ENCODE measurements at regions not wholly inside any gene's neighbourhood (a gene's known extent, or its start where the extent isn't known, plus 50 kb on each side); places are given as distances from the start of the nearest gene placed in this dataset.
"Not testable (repeated sequence)": the region's sequence is repeated elsewhere in the genome, so short reads cannot be mapped to it uniquely, and the experiment has no call there.

DNA sequence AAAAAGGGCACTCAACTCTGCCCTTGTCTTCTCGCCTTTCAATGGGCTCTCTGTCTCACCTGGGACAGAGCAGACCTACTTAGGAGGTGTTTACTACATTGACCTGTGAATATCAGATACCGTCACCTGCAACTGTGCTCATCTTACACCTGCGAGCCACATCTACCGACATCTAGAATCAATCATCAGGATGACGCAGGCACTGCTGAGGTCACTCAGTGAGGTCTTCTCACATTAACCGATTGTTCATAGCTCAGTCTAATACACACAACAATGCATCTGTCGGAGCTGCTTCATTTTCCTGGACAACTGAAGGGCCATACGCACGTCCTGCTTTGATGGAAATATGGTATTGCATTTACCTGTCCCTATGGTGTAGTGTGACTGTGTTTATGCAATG lies 211.9 kb downstream of the FGF9 start:
- DNase-seq, result no peak

DNA sequence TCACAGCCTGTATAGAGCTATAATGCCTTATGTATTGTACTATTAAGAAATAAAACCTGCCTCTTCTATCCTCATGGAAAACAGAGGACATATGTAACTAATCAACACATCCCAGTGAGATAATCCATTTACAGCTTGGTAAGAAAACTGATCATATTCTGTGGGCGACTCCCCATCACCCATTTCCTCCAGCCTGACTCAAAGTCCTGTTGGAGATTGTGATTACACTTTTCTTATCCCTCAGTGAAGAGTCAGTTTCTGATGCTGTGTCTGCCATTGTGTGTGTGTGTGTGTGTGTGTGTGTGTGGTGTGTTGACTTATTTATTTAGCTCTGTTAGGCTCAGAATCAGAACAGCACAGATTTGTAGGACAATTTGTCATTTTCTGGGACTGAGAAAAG lies 212.8 kb downstream of the FGF9 start:
- no peak for DNase-seq

DNA sequence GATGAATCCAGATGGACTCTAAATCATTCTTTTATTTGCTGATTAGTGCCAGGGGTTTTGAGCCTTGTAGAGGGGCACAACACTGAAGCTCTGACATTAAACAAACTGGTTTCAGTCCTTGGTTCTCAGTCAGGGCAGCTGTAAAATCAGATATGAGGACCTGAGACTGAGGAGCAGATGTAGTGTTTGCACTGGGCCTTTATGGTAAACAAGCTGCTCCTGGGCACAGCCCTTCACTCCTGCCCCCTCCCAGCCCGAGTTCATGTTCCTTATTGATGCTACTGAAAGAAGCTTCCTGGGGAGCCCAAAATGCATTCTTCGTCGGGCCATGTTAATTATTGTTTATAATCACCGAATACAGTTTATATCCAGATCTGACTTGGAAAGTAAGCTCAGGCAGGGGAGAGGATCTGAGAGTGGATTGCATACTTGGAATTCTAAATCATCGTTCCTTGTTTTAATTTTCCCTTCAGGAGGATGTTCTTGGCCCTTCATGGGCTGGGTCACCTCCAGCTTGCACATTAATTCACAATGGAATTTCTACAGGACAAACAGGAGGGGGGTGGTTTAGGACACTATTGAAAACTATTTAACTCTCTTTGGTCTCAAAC lies 213.5 kb downstream of the FGF9 start:
- no peak for DNase-seq

DNA sequence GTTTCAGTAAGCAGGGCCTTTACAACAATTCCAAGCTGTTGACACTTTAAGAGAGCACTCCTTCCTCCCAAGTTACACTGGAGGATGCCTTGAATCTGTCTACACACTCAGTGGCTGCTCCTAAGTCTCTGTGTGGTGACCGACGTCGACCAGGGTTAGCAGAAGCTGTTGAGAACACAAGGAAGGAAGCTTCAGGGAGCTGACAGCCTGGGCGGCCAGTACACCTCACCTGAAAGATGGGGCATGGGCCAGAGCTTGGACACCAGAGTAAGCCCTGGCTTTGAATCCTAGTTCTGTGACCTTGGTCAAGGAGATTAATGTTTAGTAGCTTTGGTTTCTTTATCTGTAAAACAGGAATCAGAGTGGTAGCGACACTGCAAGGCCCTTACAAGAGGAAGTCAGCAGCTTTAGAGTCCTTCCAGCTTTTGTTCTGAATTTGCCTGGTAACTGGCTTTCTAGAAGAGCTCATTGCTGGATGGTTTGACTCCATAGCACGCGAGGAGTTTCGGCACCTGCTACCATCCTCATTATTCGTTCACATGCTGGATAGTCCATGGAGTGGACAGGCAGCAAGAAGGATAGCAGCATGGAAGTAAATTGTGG lies 214.2 kb downstream of the FGF9 start:
- DNase-seq, result no peak

GRCh38 chr13:21885714-21886224 lies 214.9 kb downstream of the FGF9 start:
- DNase-seq, result no peak

GRCh38 chr13:21889651-21890050 lies 218.8 kb downstream of the FGF9 start:
- DNase-seq, result no peak

DNA sequence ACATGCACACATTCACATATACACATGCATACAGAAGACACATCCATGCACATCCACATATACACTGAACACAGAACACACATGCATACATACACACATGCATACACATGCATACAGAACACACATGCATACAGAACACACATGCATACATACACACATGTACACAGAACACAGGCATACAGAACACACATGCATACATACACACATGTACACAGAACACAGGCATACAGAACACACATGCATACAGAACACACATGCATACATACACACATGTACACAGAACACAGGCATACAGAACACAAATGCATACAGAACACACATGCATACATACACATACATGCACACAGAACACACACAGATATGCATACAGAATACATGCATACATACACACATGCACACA lies 219.3 kb downstream of the FGF9 start:
- not testable (repeated sequence) for DNase-seq

DNA sequence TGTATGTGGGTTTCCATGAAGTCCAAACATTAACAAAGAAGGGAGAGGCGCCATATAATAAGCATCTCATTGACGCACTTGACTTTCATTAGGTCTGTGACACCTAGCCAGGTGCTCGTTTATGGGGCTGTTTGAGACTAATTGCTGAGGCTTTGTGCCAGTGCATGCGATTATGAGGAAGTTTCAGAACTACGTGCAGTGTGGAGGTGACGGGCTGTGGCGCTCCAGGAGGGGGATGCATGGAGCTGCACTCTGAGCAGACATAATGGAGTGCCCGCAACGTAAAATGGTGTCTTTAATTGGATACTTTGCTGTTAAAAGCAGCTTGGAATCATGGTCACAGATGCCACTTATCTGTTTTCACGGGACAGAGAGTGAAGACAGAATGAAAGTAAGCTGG lies 223.2 kb downstream of the FGF9 start:
- no peak for DNase-seq

- DNase-seq, result no peak
Measured at GRCh38 chr13:21894703-21895699, 224.1 kb downstream of the FGF9 start.

DNA sequence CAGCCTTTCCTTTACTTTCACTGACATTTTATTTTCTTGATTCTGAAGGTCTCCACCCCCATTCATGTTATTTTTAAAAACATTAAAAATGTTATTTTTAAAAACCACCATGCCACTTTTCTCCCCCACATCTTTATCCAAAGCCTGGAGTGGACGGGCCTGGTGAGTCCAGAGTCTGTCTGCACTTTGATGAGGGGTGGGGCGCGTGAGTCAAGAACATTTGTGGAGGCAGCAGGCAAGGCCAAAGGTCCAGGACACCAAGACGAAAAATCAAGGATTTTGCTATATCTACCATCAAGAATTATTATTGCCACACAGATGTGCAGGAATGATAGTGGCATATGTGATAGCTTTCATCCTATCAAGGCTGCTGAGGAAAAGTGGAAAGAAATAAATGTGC lies 224.9 kb downstream of the FGF9 start:
- no peak for DNase-seq

- DNase-seq, result no peak
Measured at GRCh38 chr13:21897161-21897560, 226.3 kb downstream of the FGF9 start.

GRCh38 chr13:21898459-21898858 lies 227.6 kb downstream of the FGF9 start:
- no peak for DNase-seq

GRCh38 chr13:21898945-21899344 lies 228.1 kb downstream of the FGF9 start:
- DNase-seq, result no peak

DNA sequence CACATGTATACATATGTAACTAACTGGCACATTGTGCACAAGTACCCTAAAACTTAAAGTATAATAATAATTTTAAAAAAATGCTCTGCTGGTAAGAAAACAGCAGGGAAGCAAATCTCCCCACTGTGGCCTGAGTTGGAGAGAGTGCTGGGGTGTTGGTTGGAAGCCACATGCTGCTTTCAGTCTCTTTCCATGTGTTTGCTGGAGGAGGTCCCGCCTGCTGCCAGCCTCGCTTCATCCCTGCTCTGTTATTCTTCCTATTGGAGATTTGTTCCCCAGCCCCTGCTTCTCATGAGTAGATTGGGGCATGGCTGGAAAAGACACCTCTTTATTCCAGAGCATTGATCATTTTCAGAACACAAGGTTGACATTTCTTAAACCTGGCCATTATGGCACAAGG lies 230.5 kb downstream of the FGF9 start:
- no peak for DNase-seq

DNA sequence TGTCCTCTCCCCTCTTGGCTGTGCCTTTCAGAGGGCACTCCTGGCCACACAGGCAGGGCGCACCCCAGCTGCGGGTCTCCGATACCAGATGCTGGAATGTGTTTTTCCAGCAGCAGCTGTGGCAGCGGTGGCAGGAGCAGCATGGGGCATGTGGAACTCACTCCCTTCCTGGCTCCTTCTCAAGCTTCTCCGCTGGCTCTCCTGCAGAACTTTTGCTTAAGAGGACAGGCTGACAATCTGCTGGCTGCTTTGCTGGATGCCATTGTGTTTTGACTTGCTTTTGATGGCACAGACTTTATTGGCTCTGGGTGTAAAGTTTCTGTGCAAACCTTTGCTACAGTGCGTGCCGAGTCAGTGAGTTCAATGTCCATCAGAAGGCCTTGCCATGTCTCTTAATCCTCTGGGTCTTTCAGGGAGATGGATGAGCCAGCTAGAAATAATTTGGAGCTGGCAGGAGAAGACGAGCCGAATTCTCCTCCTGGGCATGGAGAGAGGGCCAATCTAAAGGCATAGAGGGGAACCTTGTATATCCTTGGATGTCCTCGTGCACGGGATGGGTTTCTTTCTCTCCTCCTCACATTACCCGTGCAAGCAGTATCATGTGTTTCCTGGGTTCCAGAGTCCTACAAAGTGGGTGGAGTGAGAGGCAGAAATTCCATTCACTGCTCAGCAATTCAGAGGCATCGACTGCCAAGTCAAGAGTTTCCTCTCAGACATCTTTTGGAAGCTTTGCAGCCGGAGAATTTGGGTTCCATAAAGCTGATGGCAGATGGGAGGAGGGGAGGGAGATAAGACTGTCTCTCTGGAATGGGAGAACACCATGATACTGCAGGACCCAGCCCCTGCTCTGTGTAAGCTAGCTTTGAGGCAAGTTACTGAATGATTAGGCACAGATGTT lies 231.2 kb downstream of the FGF9 start:
- DNase-seq, result no peak

- DNase-seq, result no peak
Measured at GRCh38 chr13:21902709-21903098, 231.8 kb downstream of the FGF9 start.

- no peak for DNase-seq
Measured at GRCh38 chr13:21905486-21905885, 234.6 kb downstream of the FGF9 start.

DNA sequence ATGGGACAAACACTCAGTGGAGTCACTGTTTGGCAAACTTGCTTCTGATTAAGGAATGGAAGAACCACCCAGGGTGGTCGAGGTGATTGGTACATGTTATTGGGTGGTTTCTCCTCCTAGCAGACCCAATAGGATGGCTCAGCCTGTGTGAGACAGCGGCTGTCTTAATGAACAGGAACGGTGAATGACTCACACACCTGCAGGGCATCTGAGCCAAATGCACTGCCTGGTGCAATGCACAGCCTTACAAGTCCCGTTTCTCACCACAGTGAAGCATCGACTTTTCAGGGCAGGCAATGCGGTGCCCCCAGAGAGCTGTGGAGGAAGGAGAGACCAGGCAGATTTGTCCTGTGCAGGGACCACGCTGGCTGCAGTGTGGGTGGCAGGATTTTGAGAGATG lies 238.5 kb downstream of the FGF9 start:
- no peak for DNase-seq

DNA sequence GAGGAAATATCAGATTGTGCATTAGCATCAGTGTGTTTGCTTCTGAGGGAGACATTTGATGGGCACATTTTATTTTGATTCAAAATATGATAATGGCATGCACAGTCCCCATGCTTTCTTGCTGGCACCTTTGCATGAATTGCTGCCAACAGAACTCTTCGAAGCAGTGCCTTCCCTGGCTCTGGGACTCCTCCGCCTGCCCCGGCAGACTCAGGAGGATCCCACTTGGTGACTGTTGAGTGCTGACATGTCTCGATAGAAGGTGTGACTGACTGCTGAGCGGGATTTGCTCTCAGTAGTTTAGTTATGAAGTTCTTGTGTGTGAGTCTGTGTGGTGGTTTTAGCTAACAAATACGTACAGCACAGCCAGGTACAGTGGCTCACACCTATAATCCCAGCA lies 239.7 kb downstream of the FGF9 start:
- DNase-seq, result no peak

DNA sequence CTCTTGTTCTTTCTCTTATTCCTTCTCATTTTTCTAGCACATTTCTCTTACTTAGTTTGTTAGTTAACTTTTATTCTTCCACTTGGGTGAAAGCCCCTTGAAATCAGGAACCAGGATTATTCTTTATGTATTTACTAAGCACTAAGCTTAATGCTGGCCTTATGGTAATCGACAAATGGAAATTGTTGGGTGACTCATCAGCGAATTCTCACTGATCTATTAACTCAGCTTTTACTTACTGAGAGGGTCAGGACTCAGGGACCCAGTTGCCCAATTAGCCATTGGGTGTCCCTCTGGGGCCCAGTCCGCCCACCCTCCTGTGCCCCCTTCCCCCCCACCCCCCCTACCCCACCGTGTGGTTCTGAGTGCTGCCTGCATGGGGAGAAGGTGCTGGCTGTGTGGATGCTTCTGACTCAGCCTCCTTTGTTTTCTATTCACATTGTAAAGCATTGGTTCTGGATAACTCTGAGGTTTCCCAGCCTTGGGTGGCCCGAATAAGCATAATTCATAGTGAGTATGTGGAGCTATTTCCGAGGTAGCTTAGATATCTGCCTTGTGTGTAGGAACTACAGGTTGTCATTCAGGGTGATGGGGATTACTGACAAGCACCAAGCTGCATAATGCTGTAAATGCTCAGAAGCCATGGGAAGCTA lies 240.9 kb downstream of the FGF9 start:
- no peak for DNase-seq

DNA sequence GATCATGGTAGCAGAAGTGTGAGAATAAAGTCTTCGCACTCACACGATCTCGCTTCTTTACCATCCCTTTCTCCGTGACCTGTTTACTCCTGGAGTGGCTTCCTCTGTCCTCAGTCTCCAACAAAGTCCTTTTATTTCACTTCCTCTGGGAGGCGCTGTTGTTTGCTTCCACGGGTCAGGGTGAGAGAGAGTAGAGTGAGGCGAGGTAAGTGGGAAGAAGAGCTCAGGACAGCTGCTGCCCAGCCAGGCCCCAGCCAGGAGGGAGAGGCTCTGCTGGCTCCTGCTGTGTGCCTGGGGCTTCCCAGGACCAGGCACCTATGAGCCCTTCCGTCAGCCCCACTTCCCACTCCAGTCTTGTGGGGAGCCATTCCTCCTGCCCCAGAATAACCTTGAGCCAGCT lies 242.1 kb downstream of the FGF9 start:
- no peak for DNase-seq
